HepG2 (cell line): ENCODE measurements at regions not wholly inside any gene's neighbourhood (a gene's known extent, or its start where the extent isn't known, plus 50 kb on each side); places are given as distances from the start of the nearest gene placed in this dataset.

Experiments used
- ATAC-seq: fragments of 200-7000 bp; cut with Tn5 transposase; 3 replicates; pipeline ENCODE4 v1.9.1; 2020; ENCODE audit warnings: mild to moderate bottlenecking, moderate library complexity
- BruUV-seq: library from RNA; stranded (reverse); fragments of 400-500 nt; replicated peaks from 2 replicates; lab custom pipeline; 2021; lab: Mats Ljungman, UMichigan
- CTCF ChIA-PET: fragments of 300-600 bp; formaldehyde crosslinking; extraction: SDS; loops from one replicate; lab custom pipeline; 2021; ENCODE audit warnings: low total read pairs, inconsistent platforms, low intra/inter-chr PET ratio; lab: Yijun Ruan, JAX
- POLR2A ChIA-PET: fragments of 350-600 bp; sonication (Branson Sonifier 250); formaldehyde crosslinking; loops from one replicate; lab custom pipeline; 2020; ENCODE audit warnings: antibody characterized with exemption, inconsistent platforms; lab: Yijun Ruan, JAX
- DNase-seq: peaks from one replicate; pipeline ENCODE4 v3.0.0-alpha.2; 2015; ENCODE audit warnings: low spot score
- FAIRE-seq: peaks from 3 replicates; lab custom pipeline; 2011; peaks lifted over from hg19 to GRCh38; lab: Jason Lieb, UNC
- H2AFZ ChIP-seq: one replicate; pipeline ENCODE4 v1.6.1; 2011; ENCODE audit warnings: low read length, inconsistent platforms
- H3K27ac ChIP-seq: fragments of 300-600 bp; 3 replicates; pipeline ENCODE4 v1.8.0; 2011; ENCODE audit warnings: mixed run types, mild to moderate bottlenecking, mixed read lengths, low read length, inconsistent platforms; ENCODE audit not compliant: insufficient read depth; ENCODE audit errors: extremely low read length
- H3K27me3 ChIP-seq, 2 experiments: fragments of 200-600 bp in 1 of 2; 2 replicates in 1 of 2; 3 replicates in 1 of 2; pipeline versions ENCODE4 v1.6.0 to v1.8.0; 2011; ENCODE audit warnings: low read length in 2 of 2, mild to moderate bottlenecking in 2 of 2, moderate library complexity in 2 of 2, inconsistent platforms in 1 of 2; ENCODE audit not compliant: insufficient read depth in 2 of 2, control insufficient read depth in 1 of 2
- H3K36me3 ChIP-seq, 2 experiments: fragments of 200-600 bp in 1 of 2; replicated peaks in 1 of 2; 2 replicates in 1 of 2; 3 replicates in 1 of 2; pipeline versions ENCODE4 v1.5.1 to v1.8.0; 2011; ENCODE audit warnings: low read length in 2 of 2, inconsistent platforms in 1 of 2; ENCODE audit not compliant: insufficient read depth in 2 of 2, control insufficient read depth in 1 of 2
- H3K4me1 ChIP-seq: 2 replicates; pipeline ENCODE4 v1.5.1; 2012; ENCODE audit warnings: low read length, inconsistent platforms; ENCODE audit not compliant: insufficient read depth
- H3K4me2 ChIP-seq: 2 replicates; pipeline ENCODE4 v1.6.0; 2011; ENCODE audit warnings: low read depth, low read length, inconsistent platforms
- H3K4me3 ChIP-seq, 3 experiments: fragments of 200-600 bp in 1 of 3; sonication (generic), shearing (Covaris generic) in 1 of 3; replicated peaks in 1 of 3; 2 replicates each; pipeline ENCODE4 v1.5.1; 2011 to 2016; ENCODE audit warnings: low read length in 3 of 3, inconsistent platforms in 2 of 3, low read depth in 2 of 3, mild to moderate bottlenecking in 2 of 3, control low read depth in 1 of 3, mixed read lengths in 1 of 3; ENCODE audit not compliant: insufficient read depth in 1 of 3
- H3K79me2 ChIP-seq: one replicate; pipeline ENCODE4 v1.6.1; 2011; ENCODE audit warnings: low read length, inconsistent platforms; ENCODE audit not compliant: insufficient read depth
- H3K9ac ChIP-seq: 2 replicates; pipeline ENCODE4 v1.6.0; 2011; ENCODE audit warnings: mild to moderate bottlenecking, low read depth, low read length, inconsistent platforms; ENCODE audit not compliant: insufficient read depth
- H3K9me3 ChIP-seq: 2 replicates; pipeline ENCODE4 v1.5.1; 2012; ENCODE audit warnings: mild to moderate bottlenecking, low read length
- H4K20me1 ChIP-seq: 2 replicates; pipeline ENCODE4 v1.6.0; 2011; ENCODE audit warnings: inconsistent platforms, mild to moderate bottlenecking, low read length, moderate library complexity; ENCODE audit not compliant: insufficient read depth
- ADNP ChIP-seq: sonication (generic); formaldehyde crosslinking; IDR thresholded peaks from 2 replicates; pipeline ENCODE4 v1.4.0; 2020; ENCODE audit warnings: missing genetic modification reagents
- HNF4A ChIP-seq: sonication (generic); formaldehyde crosslinking; IDR thresholded peaks from 2 replicates; pipeline ENCODE4 v1.4.0; 2020; ENCODE audit warnings: missing genetic modification reagents
- HNRNPK ChIP-seq: fragments of 200-400 bp; formaldehyde crosslinking; IDR thresholded peaks from 2 replicates; pipeline ENCODE4 v1.6.1; 2018; ENCODE audit warnings: low read length, low read depth, moderate library complexity, mild to moderate bottlenecking; ENCODE audit not compliant: poor library complexity, severe bottlenecking
- HOXA5 ChIP-seq: sonication (generic); formaldehyde crosslinking; IDR thresholded peaks from 2 replicates; pipeline ENCODE4 v1.4.0; 2020; ENCODE audit warnings: missing genetic modification reagents
- ONECUT2 ChIP-seq: sonication (generic); formaldehyde crosslinking; IDR thresholded peaks from 2 replicates; pipeline ENCODE4 v1.4.0; 2020; ENCODE audit warnings: missing genetic modification reagents
- PITX1 ChIP-seq: sonication (generic); formaldehyde crosslinking; IDR thresholded peaks from 2 replicates; pipeline ENCODE4 v1.5.1; 2020; ENCODE audit warnings: mild to moderate bottlenecking, missing genetic modification reagents
- PLRG1 ChIP-seq: fragments of 450-650 bp; conservative IDR thresholded peaks from 2 replicates; pipeline ENCODE4 v1.6.1; 2016
- PREB ChIP-seq: sonication (generic); formaldehyde crosslinking; IDR thresholded peaks from 2 replicates; pipeline ENCODE4 v1.4.0; 2020; ENCODE audit warnings: missing genetic modification reagents
- SNAI1 ChIP-seq: sonication (generic); formaldehyde crosslinking; IDR thresholded peaks from 2 replicates; pipeline ENCODE4 v1.5.0; 2020; ENCODE audit warnings: mild to moderate bottlenecking, missing genetic modification reagents, borderline replicate concordance
- SP140L ChIP-seq: sonication (generic); formaldehyde crosslinking; IDR thresholded peaks from 2 replicates; pipeline ENCODE4 v1.4.0; 2020; ENCODE audit warnings: missing genetic modification reagents, borderline replicate concordance
- SSRP1 ChIP-seq: IDR thresholded peaks from 2 replicates; pipeline ENCODE4 v1.6.1; 2016; ENCODE audit warnings: control low read depth
- TFAP4 ChIP-seq: sonication (generic); IDR thresholded peaks from 2 replicates; pipeline ENCODE4 v1.6.1; 2016; ENCODE audit warnings: low read depth, borderline replicate concordance
- ZFP36L1 ChIP-seq: sonication (generic); formaldehyde crosslinking; IDR thresholded peaks from 2 replicates; pipeline ENCODE4 v1.8.0; 2022; ENCODE audit warnings: mild to moderate bottlenecking, missing genetic modification reagents, moderate library complexity
- ZFP41 ChIP-seq: sonication (generic); formaldehyde crosslinking; IDR thresholded peaks from 2 replicates; pipeline ENCODE4 v1.4.0; 2020; ENCODE audit warnings: mild to moderate bottlenecking, missing genetic modification reagents, borderline replicate concordance
- ZFP91 ChIP-seq: sonication (generic); formaldehyde crosslinking; IDR thresholded peaks from 2 replicates; pipeline ENCODE4 v1.9.0; 2022; ENCODE audit warnings: missing genetic modification reagents, mild to moderate bottlenecking, borderline replicate concordance
- ZNF281 ChIP-seq: sonication (generic); formaldehyde crosslinking; IDR thresholded peaks from 2 replicates; pipeline ENCODE4 v1.4.0; 2020; ENCODE audit warnings: missing genetic modification reagents, borderline replicate concordance
- ZNF367 ChIP-seq: sonication (generic); formaldehyde crosslinking; IDR thresholded peaks from 2 replicates; pipeline ENCODE4 v1.4.0; 2020; ENCODE audit warnings: missing genetic modification reagents, borderline replicate concordance
- ZNF614 ChIP-seq: IDR thresholded peaks from 2 replicates; pipeline ENCODE4 v1.6.1; 2018; ENCODE audit warnings: missing biosample characterization, missing genetic modification reagents, inconsistent platforms, borderline replicate concordance
- WGBS: methylation state at CpG from one replicate; pipeline ENCODE4 v1.1.6; 2017; ENCODE audit warnings: low lambda C conversion rate; 5-methylcytosine and 5-hydroxymethylcytosine counted together
- in situ Hi-C: cut with HindIII; loops from 2 replicates; pipeline ENCODE4 v1.10.0; 2017; ENCODE audit warnings: low pct_unique_long_range_greater_than_20kb; ENCODE audit not compliant: extremely low pct_ligation_motif_present
- intact Hi-C: fragments of 100-400 bp; cut with micrococcal nuclease; formaldehyde crosslinking; loops from one replicate; pipeline ENCODE4 v1.10.0; 2022; ENCODE audit not compliant: unreplicated experiment

GRCh38 chr6:97563529-97563928, 280.5 kb upstream of the MMS22L start (continued):
- TF ChIP-seq ZNF281, result no peak
- TF ChIP-seq ZNF614 (CRISPR knock-in tag), result no peak
- no peak for TF ChIP-seq HNF4A (CRISPR knock-in tag)

- TF ChIP-seq TFAP4, result no peak
- TF ChIP-seq PITX1 (CRISPR knock-in tag), result no peak
- TF ChIP-seq PLRG1, result no peak
- TF ChIP-seq HOXA5 (CRISPR knock-in tag), result no peak
- no peak for TF ChIP-seq SNAI1 (CRISPR knock-in tag)
- no peak for TF ChIP-seq ZFP41 (CRISPR knock-in tag)
- TF ChIP-seq SSRP1 (CRISPR knock-in tag), result no peak
- no peak for TF ChIP-seq ZNF367 (CRISPR knock-in tag)
- TF ChIP-seq HNRNPK, result no peak
- TF ChIP-seq ADNP (CRISPR knock-in tag), result no peak
- no peak for TF ChIP-seq PREB (CRISPR knock-in tag)
- TF ChIP-seq ONECUT2, result no peak
- TF ChIP-seq ZFP36L1 (CRISPR knock-in tag), result no peak
- TF ChIP-seq SP140L, result no peak
- no peak for TF ChIP-seq ZFP91 (CRISPR knock-in tag)
- TF ChIP-seq, all 625 proteins: peak for 0
- intact Hi-C loops (no loop called here), in situ Hi-C loops (no loop called here)
- BruUV-seq, result no TSS peak
- H3K27ac ChIP-seq, result no peak overlapping the region
- H3K4me3 ChIP-seq, result no peak overlapping the region
- no peak overlapping the region for H2AFZ ChIP-seq
- H3K79me2 ChIP-seq, result no peaks in the 10 kb centered on the region
- H3K4me2 ChIP-seq, result no peak overlapping the region
- no peaks in the 10 kb centered on the region for H4K20me1 ChIP-seq
- no peaks in the 10 kb centered on the region for H3K4me1 ChIP-seq
- no peak for FAIRE-seq
- ChIA-PET POLR2A (no interaction called here), CTCF (no interaction called here)
- DNase-seq, result no peak
- 0% methylated on average over 1 of the region's 1 CpG for WGBS
- H3K9me3 ChIP-seq, result no peaks in the 10 kb centered on the region
- H3K9ac ChIP-seq, result no peak overlapping the region
- no peaks in the 10 kb centered on the region for H3K36me3 ChIP-seq
- H3K27me3 ChIP-seq, result no peaks in the 10 kb centered on the region
- no peak for ATAC-seq
Measured at GRCh38 chr6:97572943-97573342, 289.9 kb upstream of the MMS22L start.
